ENCODE measurements at regions not wholly inside any gene's neighbourhood (a gene's known extent, or its start where the extent isn't known, plus 50 kb on each side); places are given as distances from the start of the nearest gene placed in this dataset.

DNA sequence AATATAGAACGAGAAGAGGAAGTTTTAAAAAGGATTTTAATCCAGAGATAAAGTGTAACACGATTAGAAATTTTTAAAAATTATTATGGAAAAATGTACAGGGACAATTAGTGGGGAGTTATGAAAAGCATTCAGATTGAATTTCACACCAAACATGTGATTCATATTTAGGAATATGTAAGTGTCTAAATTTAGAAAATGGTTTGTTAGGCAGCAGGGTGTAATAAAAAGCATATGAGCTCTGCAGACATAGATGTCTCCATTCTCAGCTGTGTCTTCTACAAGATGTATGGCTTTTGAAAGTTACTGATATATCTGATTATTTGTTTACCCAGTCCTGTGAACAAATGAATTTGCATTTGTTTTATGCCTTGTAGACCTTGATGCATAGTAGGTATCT lies 638.9 kb upstream of the AGA start:
- DNase-seq (ENCODE audit: low read depth, low spot score), result no peak
- POLR2A ChIA-PET, result no interaction called here
- Histone ChIP-seq H3K9me2 (ENCODE audit: insufficient read depth) (no peaks in the 10 kb centered on the region), H3K9ac (ENCODE audit: low read length) (no peak overlapping the region), H2AFZ (ENCODE audit: low read depth, low read length, poor library complexity, severe bottlenecking) (no peak overlapping the region), H4K20me1 (ENCODE audit: insufficient read depth) (no peaks in the 10 kb centered on the region), H3K27me3 (ENCODE audit: insufficient read depth, low read length) (no peaks in the 10 kb centered on the region), H3K9me3 (ENCODE audit: control insufficient read depth in 1 of 2, insufficient read depth in 1 of 2, low read depth in 1 of 2, low read length in 2 of 2) (no peaks in the 10 kb centered on the region; a peak in 1 of 4 replicates), H3K4me1 (ENCODE audit: control insufficient read depth in 1 of 2, insufficient read depth in 2 of 2, low read length in 2 of 2) (no peaks in the 10 kb centered on the region), H3K79me2 (ENCODE audit: insufficient read depth, low read length) (no peaks in the 10 kb centered on the region), H3K4me2 (ENCODE audit: low read length) (no peak overlapping the region), H3K4me3 (replicated peaks in 1 of 2; ENCODE audit: low read depth in 1 of 2, low read length in 2 of 2) (no peak overlapping the region), H3K36me3 (ENCODE audit: control insufficient read depth in 1 of 2, insufficient read depth in 2 of 2, low read length in 2 of 2) (no peaks in the 10 kb centered on the region), H3K27ac (ENCODE audit: low read depth, low read length) (no peak overlapping the region)
- TF ChIP-seq CBX3 (IDR thresholded peaks at IDR 0.05; ENCODE audit: low read depth), result no peak
- TF ChIP-seq ZFX (IDR thresholded peaks at IDR 0.05), result no peak
- no peak for TF ChIP-seq SRF (IDR thresholded peaks at IDR 0.05; ENCODE audit: low read depth)
- no peak for TF ChIP-seq POLR2AphosphoS5 (IDR thresholded peaks at IDR 0.05; ENCODE audit: low read depth, low read length)
- no peak for TF ChIP-seq EZH2phosphoT487 (IDR thresholded peaks at IDR 0.05; ENCODE audit: borderline replicate concordance)
- no peak for TF ChIP-seq SIN3A (IDR thresholded peaks at IDR 0.05; ENCODE audit: low read depth)
- no peak for TF ChIP-seq FOSL1 (IDR thresholded peaks at IDR 0.05; ENCODE audit: low read depth)
- no peak for TF ChIP-seq JUND (IDR thresholded peaks at IDR 0.05)
- no peak for TF ChIP-seq POLR2A (IDR thresholded peaks at IDR 0.05; ENCODE audit: borderline replicate concordance, extremely low read depth, insufficient read depth, insufficient read length)
- no peak for TF ChIP-seq RAD21 (IDR thresholded peaks at IDR 0.05; ENCODE audit: low read depth)
- TF ChIP-seq, protein P1, sequence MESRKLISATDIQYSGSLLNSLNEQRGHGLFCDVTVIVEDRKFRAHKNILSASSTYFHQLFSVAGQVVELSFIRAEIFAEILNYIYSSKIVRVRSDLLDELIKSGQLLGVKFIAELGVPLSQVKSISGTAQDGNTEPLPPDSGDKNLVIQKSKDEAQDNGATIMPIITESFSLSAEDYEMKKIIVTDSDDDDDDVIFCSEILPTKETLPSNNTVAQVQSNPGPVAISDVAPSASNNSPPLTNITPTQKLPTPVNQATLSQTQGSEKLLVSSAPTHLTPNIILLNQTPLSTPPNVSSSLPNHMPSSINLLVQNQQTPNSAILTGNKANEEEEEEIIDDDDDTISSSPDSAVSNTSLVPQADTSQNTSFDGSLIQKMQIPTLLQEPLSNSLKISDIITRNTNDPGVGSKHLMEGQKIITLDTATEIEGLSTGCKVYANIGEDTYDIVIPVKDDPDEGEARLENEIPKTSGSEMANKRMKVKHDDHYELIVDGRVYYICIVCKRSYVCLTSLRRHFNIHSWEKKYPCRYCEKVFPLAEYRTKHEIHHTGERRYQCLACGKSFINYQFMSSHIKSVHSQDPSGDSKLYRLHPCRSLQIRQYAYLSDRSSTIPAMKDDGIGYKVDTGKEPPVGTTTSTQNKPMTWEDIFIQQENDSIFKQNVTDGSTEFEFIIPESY (IDR thresholded peaks at IDR 0.05; ENCODE audit: extremely low read depth, insufficient replicate concordance, low read length), result no peak
- TF ChIP-seq CEBPB (IDR thresholded peaks at IDR 0.05; ENCODE audit: low read depth), result no peak
- TF ChIP-seq, protein P2, sequence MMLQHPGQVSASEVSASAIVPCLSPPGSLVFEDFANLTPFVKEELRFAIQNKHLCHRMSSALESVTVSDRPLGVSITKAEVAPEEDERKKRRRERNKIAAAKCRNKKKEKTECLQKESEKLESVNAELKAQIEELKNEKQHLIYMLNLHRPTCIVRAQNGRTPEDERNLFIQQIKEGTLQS (IDR thresholded peaks at IDR 0.05), result no peak
- no peak for ATAC-seq
- CTCF ChIA-PET, result no interaction called here
- intact Hi-C loops (cut with micrococcal nuclease), result no loop called here
- RAD21 ChIA-PET (ENCODE audit: low non-redundant PET in 1 of 2, low total read pairs in 2 of 2, uncharacterized antibody in 2 of 2, unreplicated experiment in 2 of 2), result no interaction called here
- BruUV-seq (replicated peaks), result no TSS peak

Data from HCT116 (cell line).